Heart left ventricle (tissue), 13 donors: ENCODE measurements at regions not wholly inside any gene's neighbourhood (a gene's known extent, or its start where the extent isn't known, plus 50 kb on each side); places are given as distances from the start of the nearest gene placed in this dataset.

ENCODE experiments used
- POLR2A ChIP-seq, 2 donors: fragments of 450-650 bp; IDR thresholded peaks; one replicate each; pipeline ENCODE4 v1.6.1; 2017; ENCODE audit warnings: antibody characterized with exemption in 2 of 2, mild to moderate bottlenecking in 2 of 2, moderate library complexity in 2 of 2
- TF ChIP-seq, protein P1 (sequence below), 12 donors: fragments of 200-600 bp; sonication (generic) in 4 of 12; IDR thresholded peaks; one replicate each; pipeline versions ENCODE4 v1.5.0 to v1.8.0; 2018 to 2022; ENCODE audit warnings: antibody characterized with exemption in 12 of 12, mild to moderate bottlenecking in 5 of 12
- donor health status: ischemic (EF 13 %, LVEDD 7.1; RV severe dilation, severe dysfunction).
- donor health status: DM: no; HTN: yes; CAD: no.
- donor health status: DM: no; HTN: no; CAD: no.
- donor health status: ischemic (EF 25% LVEDD 6.9; RV normal size, moderate dysfunction).
- donor health status: ischemic (EF 25% LVEDD 5.7; RV mildly dilated, moderate dysfunction).
- donor health status: ischemic (EF 35%, LVEDD 5.7; RV mildly dilated, moderate dysfunction).
- donor health status: nonischemic (EF 11% LVEDD 7.7; RV severe dilation, severe dysfunction).
- donor health status: DM: yes; HTN: yes; CAD: no.
- donor health status: PGD.
- donor health status: ischemic (EF 29% LVEDD 5.4; RV normal size, mild dysfunction).
- donor health status: nonischemic (EF 23%, LVEDD 6.1; RV moderate dilation, normal function).

DNA sequence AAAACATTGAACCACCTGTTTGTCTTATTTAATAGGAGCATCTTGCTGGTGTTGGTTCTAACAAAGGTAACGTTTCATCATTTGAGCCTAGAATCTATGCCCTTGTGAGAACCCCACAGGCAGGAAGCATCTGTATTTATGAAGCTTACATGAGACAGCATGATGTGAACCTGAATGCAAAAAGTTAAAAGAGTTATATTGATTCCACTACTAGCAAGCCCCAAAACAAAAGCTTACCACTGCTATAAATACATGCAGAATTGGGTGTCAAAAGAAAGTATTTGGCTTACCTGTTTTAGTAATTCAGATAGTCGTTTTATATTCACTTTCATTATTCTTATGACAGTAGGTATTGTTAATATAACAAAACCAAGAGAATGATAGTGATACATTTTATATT is 301.2 kb upstream of the ADGRL2 start:
- TF ChIP-seq, protein P1, sequence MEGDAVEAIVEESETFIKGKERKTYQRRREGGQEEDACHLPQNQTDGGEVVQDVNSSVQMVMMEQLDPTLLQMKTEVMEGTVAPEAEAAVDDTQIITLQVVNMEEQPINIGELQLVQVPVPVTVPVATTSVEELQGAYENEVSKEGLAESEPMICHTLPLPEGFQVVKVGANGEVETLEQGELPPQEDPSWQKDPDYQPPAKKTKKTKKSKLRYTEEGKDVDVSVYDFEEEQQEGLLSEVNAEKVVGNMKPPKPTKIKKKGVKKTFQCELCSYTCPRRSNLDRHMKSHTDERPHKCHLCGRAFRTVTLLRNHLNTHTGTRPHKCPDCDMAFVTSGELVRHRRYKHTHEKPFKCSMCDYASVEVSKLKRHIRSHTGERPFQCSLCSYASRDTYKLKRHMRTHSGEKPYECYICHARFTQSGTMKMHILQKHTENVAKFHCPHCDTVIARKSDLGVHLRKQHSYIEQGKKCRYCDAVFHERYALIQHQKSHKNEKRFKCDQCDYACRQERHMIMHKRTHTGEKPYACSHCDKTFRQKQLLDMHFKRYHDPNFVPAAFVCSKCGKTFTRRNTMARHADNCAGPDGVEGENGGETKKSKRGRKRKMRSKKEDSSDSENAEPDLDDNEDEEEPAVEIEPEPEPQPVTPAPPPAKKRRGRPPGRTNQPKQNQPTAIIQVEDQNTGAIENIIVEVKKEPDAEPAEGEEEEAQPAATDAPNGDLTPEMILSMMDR (IDR thresholded peaks at IDR 0.05) = no peak
- no peak for TF ChIP-seq POLR2A (IDR thresholded peaks at IDR 0.05)
